Sigmoid colon (tissue), 4 donors: ENCODE measurements at regions not wholly inside any gene's neighbourhood (a gene's known extent, or its start where the extent isn't known, plus 50 kb on each side); places are given as distances from the start of the nearest gene placed in this dataset.

ENCODE experiments used
- CTCF ChIP-seq, 4 experiments: fragments of 450-650 bp in 3 of 4; fragments of 200-600 bp in 1 of 4; IDR thresholded peaks; one replicate each; pipeline ENCODE4 v1.5.1; 2016 to 2019; ENCODE audit warnings: antibody characterized with exemption in 4 of 4, mild to moderate bottlenecking in 3 of 4, moderate library complexity in 2 of 4
- POLR2A ChIP-seq, 2 donors: fragments of 450-650 bp; IDR thresholded peaks; one replicate each; pipeline ENCODE4 v1.6.1; 2016; ENCODE audit warnings: antibody characterized with exemption in 2 of 2, mild to moderate bottlenecking in 2 of 2, moderate library complexity in 2 of 2
- POLR2AphosphoS5 ChIP-seq, 4 donors: sonication (generic); formaldehyde crosslinking; IDR thresholded peaks; one replicate each; pipeline ENCODE4 v1.6.1; 2017; ENCODE audit warnings: antibody characterized with exemption in 4 of 4

GRCh38 chr2:139526781-139527180 lies 746.6 kb upstream of the NXPH2 start:
- TF ChIP-seq CTCF (IDR thresholded peaks at IDR 0.05) (no peak), POLR2A (IDR thresholded peaks at IDR 0.05) (no peak), POLR2AphosphoS5 (IDR thresholded peaks at IDR 0.05) (no peak)
